Lower leg skin (tissue), 3 donors: ENCODE measurements at regions not wholly inside any gene's neighbourhood (a gene's known extent, or its start where the extent isn't known, plus 50 kb on each side); places are given as distances from the start of the nearest gene placed in this dataset.
"Not testable (repeated sequence)": the region's sequence is repeated elsewhere in the genome, so short reads cannot be mapped to it uniquely, and the experiment has no call there.

Source experiments
- POLR2A ChIP-seq, 2 donors: fragments of 450-650 bp; IDR thresholded peaks; one replicate each; pipeline ENCODE4 v1.6.1; 2016 to 2017; ENCODE audit warnings: antibody characterized with exemption in 2 of 2, mild to moderate bottlenecking in 1 of 2, moderate library complexity in 1 of 2
- TF ChIP-seq, protein P1 (sequence below), 3 donors: fragments of 450-650 bp; IDR thresholded peaks; one replicate each; pipeline ENCODE4 v1.5.1; 2016; ENCODE audit warnings: antibody characterized with exemption in 3 of 3, mild to moderate bottlenecking in 3 of 3, moderate library complexity in 2 of 3

DNA sequence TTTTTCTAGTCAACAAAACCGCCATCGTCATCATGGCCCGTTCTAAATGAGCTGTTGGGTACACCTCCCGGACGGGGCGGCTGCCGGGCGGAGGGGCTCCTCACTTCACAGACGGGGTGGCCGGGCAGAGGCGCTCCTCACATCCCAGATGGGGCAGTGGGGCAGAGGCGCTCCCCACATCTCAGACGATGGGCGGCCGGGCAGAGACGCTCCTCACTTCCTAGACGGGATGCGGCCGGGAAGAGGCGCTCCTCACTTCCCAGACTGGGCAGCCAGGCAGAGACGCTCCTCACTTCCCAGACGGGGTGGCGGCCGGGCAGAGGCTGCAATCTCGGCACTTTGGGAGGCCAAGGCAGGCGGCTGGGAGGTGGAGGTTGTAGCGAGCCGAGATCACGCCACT, 250.7 kb upstream of the CNTN5 start:
- TF ChIP-seq, protein P1, sequence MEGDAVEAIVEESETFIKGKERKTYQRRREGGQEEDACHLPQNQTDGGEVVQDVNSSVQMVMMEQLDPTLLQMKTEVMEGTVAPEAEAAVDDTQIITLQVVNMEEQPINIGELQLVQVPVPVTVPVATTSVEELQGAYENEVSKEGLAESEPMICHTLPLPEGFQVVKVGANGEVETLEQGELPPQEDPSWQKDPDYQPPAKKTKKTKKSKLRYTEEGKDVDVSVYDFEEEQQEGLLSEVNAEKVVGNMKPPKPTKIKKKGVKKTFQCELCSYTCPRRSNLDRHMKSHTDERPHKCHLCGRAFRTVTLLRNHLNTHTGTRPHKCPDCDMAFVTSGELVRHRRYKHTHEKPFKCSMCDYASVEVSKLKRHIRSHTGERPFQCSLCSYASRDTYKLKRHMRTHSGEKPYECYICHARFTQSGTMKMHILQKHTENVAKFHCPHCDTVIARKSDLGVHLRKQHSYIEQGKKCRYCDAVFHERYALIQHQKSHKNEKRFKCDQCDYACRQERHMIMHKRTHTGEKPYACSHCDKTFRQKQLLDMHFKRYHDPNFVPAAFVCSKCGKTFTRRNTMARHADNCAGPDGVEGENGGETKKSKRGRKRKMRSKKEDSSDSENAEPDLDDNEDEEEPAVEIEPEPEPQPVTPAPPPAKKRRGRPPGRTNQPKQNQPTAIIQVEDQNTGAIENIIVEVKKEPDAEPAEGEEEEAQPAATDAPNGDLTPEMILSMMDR (IDR thresholded peaks at IDR 0.05) = not testable (repeated sequence)
- not testable (repeated sequence) for TF ChIP-seq POLR2A (IDR thresholded peaks at IDR 0.05)
